ENCODE measurements at regions not wholly inside any gene's neighbourhood (a gene's known extent, or its start where the extent isn't known, plus 50 kb on each side); places are given as distances from the start of the nearest gene placed in this dataset.

DNA sequence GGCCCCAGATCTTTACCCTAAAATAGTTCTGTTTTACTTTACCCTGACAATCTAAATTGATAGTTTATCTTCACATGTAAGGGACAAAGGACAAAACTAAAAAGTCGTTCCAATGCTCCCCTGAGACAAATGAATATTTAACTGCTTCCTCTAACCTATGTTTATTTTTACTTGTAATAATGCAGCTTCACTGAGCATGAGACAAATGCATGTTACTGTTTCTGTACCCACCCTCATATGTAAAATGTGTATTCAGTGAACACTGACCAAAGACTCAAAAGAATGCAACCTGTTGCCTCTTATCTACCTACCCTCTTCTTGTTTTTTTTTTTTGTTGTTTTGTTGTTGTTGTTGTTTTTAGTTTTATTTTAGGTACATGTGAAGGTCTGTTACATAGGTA is 1570.9 kb upstream of the SLC39A10 start (continued):
- TF ChIP-seq ZBTB40 (IDR thresholded peaks at IDR 0.05; ENCODE audit: borderline replicate concordance) (no peak), JUND (IDR thresholded peaks at IDR 0.05; ENCODE audit: low read depth, low read length) (no peak), ZNF217 (IDR thresholded peaks at IDR 0.05) (no peak), NFYA (IDR thresholded peaks at IDR 0.05; ENCODE audit: borderline replicate concordance, low read depth, low read length) (no peak), NFYB (IDR thresholded peaks at IDR 0.05; ENCODE audit: insufficient read depth, low read depth, low read length) (no peak), SPI1 (IDR thresholded peaks at IDR 0.05; ENCODE audit: borderline replicate concordance, insufficient read depth, low read depth, low read length) (no peak), ZBTB4 (CRISPR knock-in tag; IDR thresholded peaks at IDR 0.05) (no peak)
- TF ChIP-seq, protein P1, sequence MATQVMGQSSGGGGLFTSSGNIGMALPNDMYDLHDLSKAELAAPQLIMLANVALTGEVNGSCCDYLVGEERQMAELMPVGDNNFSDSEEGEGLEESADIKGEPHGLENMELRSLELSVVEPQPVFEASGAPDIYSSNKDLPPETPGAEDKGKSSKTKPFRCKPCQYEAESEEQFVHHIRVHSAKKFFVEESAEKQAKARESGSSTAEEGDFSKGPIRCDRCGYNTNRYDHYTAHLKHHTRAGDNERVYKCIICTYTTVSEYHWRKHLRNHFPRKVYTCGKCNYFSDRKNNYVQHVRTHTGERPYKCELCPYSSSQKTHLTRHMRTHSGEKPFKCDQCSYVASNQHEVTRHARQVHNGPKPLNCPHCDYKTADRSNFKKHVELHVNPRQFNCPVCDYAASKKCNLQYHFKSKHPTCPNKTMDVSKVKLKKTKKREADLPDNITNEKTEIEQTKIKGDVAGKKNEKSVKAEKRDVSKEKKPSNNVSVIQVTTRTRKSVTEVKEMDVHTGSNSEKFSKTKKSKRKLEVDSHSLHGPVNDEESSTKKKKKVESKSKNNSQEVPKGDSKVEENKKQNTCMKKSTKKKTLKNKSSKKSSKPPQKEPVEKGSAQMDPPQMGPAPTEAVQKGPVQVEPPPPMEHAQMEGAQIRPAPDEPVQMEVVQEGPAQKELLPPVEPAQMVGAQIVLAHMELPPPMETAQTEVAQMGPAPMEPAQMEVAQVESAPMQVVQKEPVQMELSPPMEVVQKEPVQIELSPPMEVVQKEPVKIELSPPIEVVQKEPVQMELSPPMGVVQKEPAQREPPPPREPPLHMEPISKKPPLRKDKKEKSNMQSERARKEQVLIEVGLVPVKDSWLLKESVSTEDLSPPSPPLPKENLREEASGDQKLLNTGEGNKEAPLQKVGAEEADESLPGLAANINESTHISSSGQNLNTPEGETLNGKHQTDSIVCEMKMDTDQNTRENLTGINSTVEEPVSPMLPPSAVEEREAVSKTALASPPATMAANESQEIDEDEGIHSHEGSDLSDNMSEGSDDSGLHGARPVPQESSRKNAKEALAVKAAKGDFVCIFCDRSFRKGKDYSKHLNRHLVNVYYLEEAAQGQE (IDR thresholded peaks at IDR 0.05; ENCODE audit: low read depth, low read length): no peak
- TF ChIP-seq, protein P2, sequence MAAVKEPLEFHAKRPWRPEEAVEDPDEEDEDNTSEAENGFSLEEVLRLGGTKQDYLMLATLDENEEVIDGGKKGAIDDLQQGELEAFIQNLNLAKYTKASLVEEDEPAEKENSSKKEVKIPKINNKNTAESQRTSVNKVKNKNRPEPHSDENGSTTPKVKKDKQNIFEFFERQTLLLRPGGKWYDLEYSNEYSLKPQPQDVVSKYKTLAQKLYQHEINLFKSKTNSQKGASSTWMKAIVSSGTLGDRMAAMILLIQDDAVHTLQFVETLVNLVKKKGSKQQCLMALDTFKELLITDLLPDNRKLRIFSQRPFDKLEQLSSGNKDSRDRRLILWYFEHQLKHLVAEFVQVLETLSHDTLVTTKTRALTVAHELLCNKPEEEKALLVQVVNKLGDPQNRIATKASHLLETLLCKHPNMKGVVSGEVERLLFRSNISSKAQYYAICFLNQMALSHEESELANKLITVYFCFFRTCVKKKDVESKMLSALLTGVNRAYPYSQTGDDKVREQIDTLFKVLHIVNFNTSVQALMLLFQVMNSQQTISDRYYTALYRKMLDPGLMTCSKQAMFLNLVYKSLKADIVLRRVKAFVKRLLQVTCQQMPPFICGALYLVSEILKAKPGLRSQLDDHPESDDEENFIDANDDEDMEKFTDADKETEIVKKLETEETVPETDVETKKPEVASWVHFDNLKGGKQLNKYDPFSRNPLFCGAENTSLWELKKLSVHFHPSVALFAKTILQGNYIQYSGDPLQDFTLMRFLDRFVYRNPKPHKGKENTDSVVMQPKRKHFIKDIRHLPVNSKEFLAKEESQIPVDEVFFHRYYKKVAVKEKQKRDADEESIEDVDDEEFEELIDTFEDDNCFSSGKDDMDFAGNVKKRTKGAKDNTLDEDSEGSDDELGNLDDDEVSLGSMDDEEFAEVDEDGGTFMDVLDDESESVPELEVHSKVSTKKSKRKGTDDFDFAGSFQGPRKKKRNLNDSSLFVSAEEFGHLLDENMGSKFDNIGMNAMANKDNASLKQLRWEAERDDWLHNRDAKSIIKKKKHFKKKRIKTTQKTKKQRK (IDR thresholded peaks at IDR 0.05; ENCODE audit: low read depth, low read length): no peak
- TF ChIP-seq, protein P3, sequence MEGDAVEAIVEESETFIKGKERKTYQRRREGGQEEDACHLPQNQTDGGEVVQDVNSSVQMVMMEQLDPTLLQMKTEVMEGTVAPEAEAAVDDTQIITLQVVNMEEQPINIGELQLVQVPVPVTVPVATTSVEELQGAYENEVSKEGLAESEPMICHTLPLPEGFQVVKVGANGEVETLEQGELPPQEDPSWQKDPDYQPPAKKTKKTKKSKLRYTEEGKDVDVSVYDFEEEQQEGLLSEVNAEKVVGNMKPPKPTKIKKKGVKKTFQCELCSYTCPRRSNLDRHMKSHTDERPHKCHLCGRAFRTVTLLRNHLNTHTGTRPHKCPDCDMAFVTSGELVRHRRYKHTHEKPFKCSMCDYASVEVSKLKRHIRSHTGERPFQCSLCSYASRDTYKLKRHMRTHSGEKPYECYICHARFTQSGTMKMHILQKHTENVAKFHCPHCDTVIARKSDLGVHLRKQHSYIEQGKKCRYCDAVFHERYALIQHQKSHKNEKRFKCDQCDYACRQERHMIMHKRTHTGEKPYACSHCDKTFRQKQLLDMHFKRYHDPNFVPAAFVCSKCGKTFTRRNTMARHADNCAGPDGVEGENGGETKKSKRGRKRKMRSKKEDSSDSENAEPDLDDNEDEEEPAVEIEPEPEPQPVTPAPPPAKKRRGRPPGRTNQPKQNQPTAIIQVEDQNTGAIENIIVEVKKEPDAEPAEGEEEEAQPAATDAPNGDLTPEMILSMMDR (IDR thresholded peaks at IDR 0.05 in 2 of 3, conservative IDR thresholded peaks at IDR 0.05 in 1 of 3; ENCODE audit: control insufficient read depth in 2 of 3, extremely low read depth in 1 of 3, insufficient read depth in 1 of 3, low read depth in 3 of 3, low read length in 3 of 3): no peak

All from GM12878 (cell line).